NT2/D1 (cell line): ENCODE measurements at regions not wholly inside any gene's neighbourhood (a gene's known extent, or its start where the extent isn't known, plus 50 kb on each side); places are given as distances from the start of the nearest gene placed in this dataset.

Experiments used
- SUZ12 ChIP-seq: IDR thresholded peaks from 2 replicates; pipeline ENCODE4 v1.6.1; 2011; ENCODE audit not compliant: insufficient read length, insufficient read depth; ENCODE audit errors: extremely low read depth
- YY1 ChIP-seq: IDR thresholded peaks from 2 replicates; pipeline ENCODE4 v1.6.1; 2011; ENCODE audit not compliant: insufficient read length, insufficient read depth
- ZNF274 ChIP-seq: IDR thresholded peaks from 2 replicates; pipeline ENCODE4 v1.6.1; 2011; ENCODE audit warnings: mild to moderate bottlenecking, low read depth, low read length

GRCh38 chr2:15736396-15737180 lies 144.9 kb downstream of the DDX1 start:
- TF ChIP-seq ZNF274, result no peak
- TF ChIP-seq SUZ12, result no peak
- no peak for TF ChIP-seq YY1
